Dendritic cell treated with granulocyte-macrophage colony-stimulating factor and Interleukin-4, amounts not matched to agents 40 ng/mL and 50 ng/mL, for 4 days (primary cell): ENCODE measurements at regions not wholly inside any gene's neighbourhood (a gene's known extent, or its start where the extent isn't known, plus 50 kb on each side); places are given as distances from the start of the nearest gene placed in this dataset.
"Not testable (repeated sequence)": the region's sequence is repeated elsewhere in the genome, so short reads cannot be mapped to it uniquely, and the experiment has no call there.

Source experiments
- H3K27ac Mint-ChIP-seq: one replicate; pipeline ENCODE4 v1.8.0; 2022; ENCODE audit warnings: mild to moderate bottlenecking, mixed read lengths
- H3K27me3 Mint-ChIP-seq: one replicate; pipeline ENCODE4 v1.8.0; 2022; ENCODE audit warnings: mild to moderate bottlenecking, mixed read lengths
- H3K36me3 Mint-ChIP-seq: one replicate; pipeline ENCODE4 v1.8.0; 2022; ENCODE audit warnings: low read depth, mixed read lengths
- H3K4me1 Mint-ChIP-seq: one replicate; pipeline ENCODE4 v1.8.0; 2022; ENCODE audit warnings: low read depth, mixed read lengths
- H3K4me3 Mint-ChIP-seq: one replicate; pipeline ENCODE4 v1.8.0; 2022; ENCODE audit warnings: mild to moderate bottlenecking, moderate library complexity, mixed read lengths
- H3K9me3 Mint-ChIP-seq: one replicate; pipeline ENCODE4 v1.8.0; 2022; ENCODE audit warnings: mixed read lengths
- intact Hi-C: fragments of 100-400 bp; cut with micrococcal nuclease; formaldehyde crosslinking; loops from one replicate; pipeline ENCODE4 v1.15.0; 2022

DNA sequence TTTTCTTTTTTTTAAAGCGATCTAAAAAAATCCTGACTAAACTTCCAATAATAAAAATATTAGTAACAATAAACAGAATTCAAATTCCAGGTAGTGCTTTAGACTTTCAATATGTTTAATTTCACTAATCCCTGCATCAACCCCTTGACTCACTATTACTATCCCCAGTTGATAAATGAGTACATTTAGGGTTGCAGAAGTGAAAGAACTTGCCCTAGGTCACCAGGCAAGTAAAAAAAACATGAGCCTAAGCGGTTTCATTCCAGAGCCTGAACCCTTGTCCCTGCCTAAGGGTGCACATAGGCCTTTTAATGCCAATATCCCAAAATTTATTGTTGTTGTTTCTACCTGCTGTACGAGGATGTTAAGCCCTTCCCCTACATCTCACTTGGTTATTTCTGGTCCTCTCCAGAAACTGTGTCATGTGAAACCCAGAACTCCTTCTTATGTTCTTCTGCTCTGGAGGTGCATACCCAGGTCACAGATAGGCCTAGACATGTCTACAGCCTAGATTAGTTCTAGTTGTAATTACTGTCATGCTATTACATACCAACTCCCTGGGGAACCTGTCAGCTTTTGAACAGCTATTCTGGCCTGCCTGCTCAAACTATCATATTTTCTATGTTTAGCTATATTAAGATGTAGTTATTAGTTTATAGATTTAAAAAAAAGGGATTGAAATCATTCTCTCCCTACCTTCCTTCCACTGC lies 244.5 kb upstream of the PITX2 start:
- Mint-ChIP-seq H3K4me1 (peaks cover 4% of the 10 kb centered on the region), H3K27me3 (no peaks in the 10 kb centered on the region), H3K36me3 (no peaks in the 10 kb centered on the region), H3K9me3 (no peaks in the 10 kb centered on the region), H3K4me3 (no peak overlapping the region), H3K27ac (no peak overlapping the region)
- intact Hi-C loops, result no loop called here

DNA sequence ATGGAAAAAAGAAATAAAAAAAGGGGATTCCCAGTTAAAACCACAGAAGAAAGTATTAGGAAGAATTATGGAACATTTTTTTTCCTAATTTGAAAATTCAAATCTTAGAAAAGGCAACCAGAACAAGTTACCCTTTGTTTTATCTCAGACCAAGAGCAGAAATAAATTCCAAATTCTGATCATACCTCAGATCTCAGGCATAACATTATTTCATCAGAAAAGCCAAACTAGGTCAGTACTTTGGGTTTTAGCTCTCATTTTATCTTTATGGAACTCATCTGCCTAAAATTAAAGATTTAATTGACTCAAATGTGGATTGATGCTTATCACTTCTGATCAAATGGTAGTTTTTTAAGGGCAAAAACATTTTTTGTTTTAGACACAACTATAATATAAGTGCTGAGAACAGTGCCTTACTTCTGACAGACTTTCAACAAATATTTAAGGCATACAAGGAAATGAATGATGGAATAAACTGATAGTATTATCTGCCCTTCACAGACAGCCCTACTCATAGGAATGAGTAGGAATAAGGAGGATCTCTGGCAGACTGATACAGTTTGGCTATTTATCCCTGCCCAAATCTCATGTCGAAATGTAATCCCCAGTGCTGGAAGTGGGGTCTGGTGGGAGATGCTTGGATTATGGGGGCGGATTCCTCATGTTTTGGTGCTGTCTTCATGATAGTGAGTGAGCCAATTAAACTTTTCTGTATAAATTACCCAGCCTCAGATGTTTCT lies 245.3 kb upstream of the PITX2 start:
- intact Hi-C loops, result no loop called here
- Mint-ChIP-seq H3K9me3 (no peaks in the 10 kb centered on the region), H3K4me3 (no peak overlapping the region), H3K4me1 (peaks cover 4% of the 10 kb centered on the region), H3K36me3 (no peaks in the 10 kb centered on the region), H3K27ac (no peak overlapping the region), H3K27me3 (no peaks in the 10 kb centered on the region)

DNA sequence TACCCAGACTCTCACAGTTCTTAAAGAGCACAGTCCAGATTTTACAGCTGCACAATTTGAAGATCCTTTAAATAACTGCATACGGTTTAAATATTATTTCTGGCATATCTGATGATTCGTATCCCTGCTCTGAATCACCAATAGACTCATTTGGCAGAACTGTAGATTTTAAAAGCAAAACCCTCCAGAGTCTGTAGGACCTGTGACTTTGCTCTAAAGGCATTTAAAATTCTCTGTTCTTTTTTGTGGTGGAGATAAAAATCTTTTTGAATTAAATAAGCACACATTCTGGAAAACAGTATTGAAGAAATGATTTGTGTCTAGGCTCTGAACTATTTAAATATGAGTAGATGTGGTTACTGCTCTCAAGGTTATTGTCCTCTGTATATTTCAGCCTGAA lies 246.2 kb upstream of the PITX2 start:
- no peaks in the 10 kb centered on the region for H3K9me3 Mint-ChIP-seq
- no peak overlapping the region for H3K27ac Mint-ChIP-seq
- intact Hi-C loops, result no loop called here
- H3K4me1 Mint-ChIP-seq, result peaks cover 4% of the 10 kb centered on the region
- no peaks in the 10 kb centered on the region for H3K27me3 Mint-ChIP-seq
- H3K36me3 Mint-ChIP-seq, result no peaks in the 10 kb centered on the region
- H3K4me3 Mint-ChIP-seq, result no peak overlapping the region

DNA sequence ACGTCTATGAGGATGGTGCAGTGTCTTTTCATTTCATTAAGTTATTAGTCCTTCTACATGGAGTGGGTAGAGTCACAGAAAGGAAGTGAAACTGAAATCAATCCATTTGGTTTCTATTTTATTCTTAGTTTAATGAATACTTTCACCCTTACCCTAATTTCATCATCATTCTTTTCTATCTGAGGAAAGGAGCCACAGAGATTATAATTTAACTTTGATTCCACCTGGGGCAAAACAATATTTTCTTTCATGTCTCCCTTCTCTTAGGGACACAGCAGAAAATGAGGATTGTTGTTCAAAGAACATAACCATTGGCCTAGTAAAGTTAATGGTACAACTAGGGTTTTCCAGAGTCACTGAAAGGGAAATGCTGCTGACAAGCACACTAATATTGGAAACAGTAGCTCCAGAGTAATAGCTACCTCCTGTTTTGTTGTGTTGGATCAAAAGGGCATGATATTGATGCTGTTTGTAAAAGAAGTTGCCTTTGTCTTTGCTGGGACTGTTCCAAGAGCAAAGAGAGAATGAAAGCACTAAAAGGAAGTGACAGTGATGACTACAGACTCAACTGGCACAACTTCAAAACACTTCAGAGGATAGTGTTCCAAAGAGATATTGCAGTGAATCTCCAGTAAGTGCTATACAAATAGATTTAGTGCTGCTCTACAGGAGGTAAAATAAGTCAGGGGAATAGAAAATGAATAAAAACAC lies 247.1 kb upstream of the PITX2 start:
- Mint-ChIP-seq H3K27me3 (no peaks in the 10 kb centered on the region), H3K9me3 (no peaks in the 10 kb centered on the region), H3K4me1 (peaks cover 4% of the 10 kb centered on the region), H3K4me3 (no peak overlapping the region), H3K36me3 (no peaks in the 10 kb centered on the region), H3K27ac (no peak overlapping the region)
- intact Hi-C loops, result no loop called here

DNA sequence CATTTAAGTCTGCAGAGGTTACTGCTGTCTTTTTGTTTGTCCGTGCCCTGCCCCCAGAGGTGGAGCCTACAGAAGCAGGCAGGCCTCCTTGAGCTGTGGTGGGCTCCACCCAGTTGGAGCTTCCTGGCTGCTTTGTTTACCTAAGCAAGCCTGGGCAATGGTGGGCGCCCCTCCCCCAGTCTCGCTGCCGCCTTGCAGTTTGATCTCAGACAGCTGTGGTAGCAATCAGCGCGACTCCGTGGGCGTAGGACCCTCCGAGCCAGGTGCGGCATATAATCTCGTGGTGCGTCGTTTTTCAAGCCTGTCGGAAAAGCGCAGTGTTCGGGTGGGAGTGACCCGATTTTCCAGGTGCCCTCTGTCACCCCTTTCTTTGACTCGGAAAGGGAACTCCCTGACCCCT lies 253.3 kb upstream of the PITX2 start:
- H3K4me1 Mint-ChIP-seq, intact Hi-C loops, H3K27me3 Mint-ChIP-seq, H3K4me3 Mint-ChIP-seq, H3K27ac Mint-ChIP-seq, H3K36me3 Mint-ChIP-seq: not testable (repeated sequence)
- peaks cover 14% of the 10 kb centered on the region for H3K9me3 Mint-ChIP-seq

DNA sequence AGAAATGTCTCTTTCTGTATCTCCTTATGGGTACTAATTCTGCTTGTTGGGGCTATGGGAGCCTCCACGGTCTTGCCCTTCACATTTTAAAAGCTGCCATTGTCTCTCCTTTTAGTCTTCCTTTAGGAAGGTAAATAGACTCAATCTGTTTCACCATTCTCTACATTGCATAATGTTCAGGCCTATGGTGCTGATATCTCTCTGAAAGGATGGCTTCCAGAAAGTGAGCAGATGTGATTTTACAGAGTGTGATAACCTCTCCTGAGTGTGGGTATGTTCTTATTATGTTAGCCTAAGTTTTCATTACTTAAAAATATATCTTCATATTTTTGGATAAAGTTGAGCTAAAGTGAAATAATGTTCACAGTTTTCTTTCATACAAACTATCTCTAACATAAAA lies 254.0 kb upstream of the PITX2 start:
- Mint-ChIP-seq H3K27me3 (no peaks in the 10 kb centered on the region), H3K4me1 (no peaks in the 10 kb centered on the region), H3K9me3 (peaks cover 14% of the 10 kb centered on the region), H3K36me3 (no peaks in the 10 kb centered on the region), H3K27ac (no peak overlapping the region), H3K4me3 (no peak overlapping the region)
- intact Hi-C loops, result no loop called here

DNA sequence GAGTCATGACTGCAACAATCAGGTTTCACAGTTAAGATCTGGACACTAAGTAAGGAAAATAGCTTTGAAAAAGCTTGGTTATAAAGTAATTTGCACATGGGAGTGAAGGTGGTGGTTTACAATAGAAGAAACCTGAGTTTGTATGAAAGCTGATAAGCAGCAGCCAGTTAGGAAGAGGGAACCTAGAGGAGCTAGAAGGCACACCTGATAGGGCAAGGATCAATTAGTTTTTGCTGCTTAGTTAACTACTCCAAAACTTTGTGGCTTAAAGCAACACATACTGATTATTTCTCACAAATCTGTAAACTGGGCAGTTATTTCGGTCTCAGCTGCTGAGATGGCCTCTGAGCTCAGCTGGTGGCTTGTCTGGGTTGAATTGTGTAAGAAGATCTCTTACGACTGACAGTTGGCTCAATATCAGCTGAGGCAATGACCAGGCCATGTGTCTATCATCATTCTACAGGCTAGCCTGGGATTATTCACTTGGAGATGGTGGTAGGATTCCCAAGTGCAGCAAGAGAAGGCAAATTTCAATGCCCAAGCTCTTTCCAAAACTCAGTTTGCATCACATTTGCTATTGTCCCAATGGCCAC lies 255.0 kb upstream of the PITX2 start:
- no peak overlapping the region for H3K4me3 Mint-ChIP-seq
- H3K36me3 Mint-ChIP-seq, result no peaks in the 10 kb centered on the region
- H3K9me3 Mint-ChIP-seq, result peaks cover 14% of the 10 kb centered on the region
- H3K27me3 Mint-ChIP-seq, result no peaks in the 10 kb centered on the region
- H3K27ac Mint-ChIP-seq, result no peak overlapping the region
- intact Hi-C loops, result no loop called here
- no peaks in the 10 kb centered on the region for H3K4me1 Mint-ChIP-seq

DNA sequence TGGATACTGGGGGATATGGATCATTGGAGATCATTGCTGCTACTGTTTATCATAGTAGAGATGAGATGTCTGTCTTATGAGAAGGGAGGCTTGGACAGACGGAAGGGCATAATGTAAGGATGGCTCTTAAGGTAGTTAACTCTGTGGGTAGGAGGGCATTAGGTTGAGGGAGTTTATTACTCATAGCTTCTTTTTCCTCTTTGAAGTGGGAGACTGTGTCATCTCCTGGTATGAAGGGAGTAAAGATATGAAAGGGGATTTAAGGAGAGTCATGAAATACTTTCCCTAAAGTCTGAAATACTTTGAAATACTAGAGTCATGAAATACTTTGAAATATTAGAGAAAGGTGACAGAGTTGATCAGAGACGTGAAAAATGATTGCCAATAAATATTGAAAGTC lies 255.5 kb upstream of the PITX2 start:
- Mint-ChIP-seq H3K27me3 (no peaks in the 10 kb centered on the region), H3K9me3 (peaks cover 14% of the 10 kb centered on the region), H3K36me3 (no peaks in the 10 kb centered on the region), H3K4me1 (no peaks in the 10 kb centered on the region), H3K4me3 (no peak overlapping the region), H3K27ac (no peak overlapping the region)
- intact Hi-C loops, result no loop called here

DNA sequence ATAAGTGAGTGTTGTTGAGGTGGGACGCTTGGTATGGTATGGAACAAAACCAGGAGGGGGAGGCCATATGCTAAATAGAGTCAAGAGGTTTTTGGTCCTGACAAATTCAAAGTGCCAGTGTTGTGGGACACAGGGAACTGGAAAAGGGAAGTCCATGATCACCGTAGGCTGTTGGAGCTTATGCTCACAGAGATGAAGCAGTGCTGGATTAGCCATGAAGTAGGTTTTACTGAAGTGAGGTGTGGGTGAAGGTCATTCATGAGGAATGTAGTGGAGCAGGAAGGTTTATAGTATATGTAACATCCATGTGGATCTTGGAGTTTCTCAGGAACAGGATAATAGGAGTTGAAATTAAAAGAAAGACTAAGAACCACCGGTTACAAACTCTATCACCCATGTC lies 256.1 kb upstream of the PITX2 start:
- no peaks in the 10 kb centered on the region for H3K27me3 Mint-ChIP-seq
- peaks cover 14% of the 10 kb centered on the region for H3K9me3 Mint-ChIP-seq
- no peaks in the 10 kb centered on the region for H3K4me1 Mint-ChIP-seq
- no peak overlapping the region for H3K27ac Mint-ChIP-seq
- H3K36me3 Mint-ChIP-seq, result no peaks in the 10 kb centered on the region
- intact Hi-C loops, result no loop called here
- H3K4me3 Mint-ChIP-seq, result no peak overlapping the region

DNA sequence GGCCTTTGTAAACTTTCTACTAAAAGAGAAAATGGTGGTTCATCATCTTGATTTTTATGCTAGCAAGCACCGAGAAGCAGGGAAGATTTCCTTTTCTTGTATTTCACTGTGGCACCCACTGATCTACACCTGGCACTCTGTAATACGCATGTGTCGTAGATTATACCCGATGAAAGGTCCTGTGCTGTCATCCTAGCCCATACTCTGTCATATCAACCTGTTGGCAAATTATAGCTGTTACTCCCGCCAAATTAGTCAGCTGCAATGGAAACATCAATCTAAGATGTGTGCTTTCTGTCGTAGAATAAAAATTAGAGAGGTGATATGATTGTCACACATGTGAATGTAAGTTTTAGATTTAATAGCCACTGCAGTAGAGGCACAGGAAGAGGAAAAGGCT lies 263.4 kb upstream of the PITX2 start:
- Mint-ChIP-seq H3K27me3 (no peaks in the 10 kb centered on the region), H3K4me3 (no peak overlapping the region), H3K36me3 (no peaks in the 10 kb centered on the region), H3K9me3 (no peaks in the 10 kb centered on the region), H3K4me1 (no peaks in the 10 kb centered on the region), H3K27ac (no peak overlapping the region)
- intact Hi-C loops, result no loop called here

DNA sequence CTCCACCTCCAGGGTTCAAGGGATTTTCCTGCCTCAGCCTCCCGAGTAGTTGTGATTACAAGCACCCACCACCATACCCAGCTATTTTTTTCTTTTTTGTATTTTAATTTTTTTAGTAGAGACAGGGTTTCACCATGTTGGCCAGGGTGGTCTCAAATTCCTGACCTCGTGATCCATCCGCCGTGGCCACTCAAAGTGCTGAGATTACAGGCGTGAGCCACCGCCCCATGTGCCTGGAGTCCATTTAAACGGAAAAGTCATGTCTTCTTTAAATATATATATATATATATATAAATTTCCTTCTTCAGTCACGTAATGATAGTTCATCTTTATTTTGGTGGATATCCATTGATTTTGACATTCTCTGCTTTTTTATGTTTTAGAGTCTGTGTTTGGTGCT lies 264.0 kb upstream of the PITX2 start:
- no peaks in the 10 kb centered on the region for H3K27me3 Mint-ChIP-seq
- no peak overlapping the region for H3K27ac Mint-ChIP-seq
- H3K4me1 Mint-ChIP-seq, result no peaks in the 10 kb centered on the region
- no peaks in the 10 kb centered on the region for H3K36me3 Mint-ChIP-seq
- H3K4me3 Mint-ChIP-seq, result no peak overlapping the region
- intact Hi-C loops, result no loop called here
- H3K9me3 Mint-ChIP-seq, result no peaks in the 10 kb centered on the region

DNA sequence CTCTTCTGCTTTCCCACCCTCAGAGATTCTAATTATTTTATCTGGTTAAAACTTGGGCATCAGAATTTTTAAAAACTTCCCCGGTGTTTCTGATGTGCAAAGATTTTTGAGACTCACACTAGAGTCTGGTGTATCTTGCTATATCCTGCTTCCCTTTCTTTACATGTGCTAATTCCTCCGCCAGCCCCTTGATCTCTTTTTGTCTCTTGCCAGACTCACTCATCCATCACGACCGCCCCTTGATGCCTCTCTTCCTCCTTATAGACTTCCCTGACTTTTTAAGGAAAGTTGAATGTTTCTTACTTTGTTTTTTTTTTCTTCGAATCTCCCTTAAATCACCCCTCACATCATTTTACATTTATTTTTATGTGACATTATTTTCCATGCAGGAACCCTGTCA lies 274.9 kb upstream of the PITX2 start:
- Mint-ChIP-seq H3K4me1 (no peaks in the 10 kb centered on the region), H3K27ac (no peak overlapping the region), H3K4me3 (no peak overlapping the region), H3K9me3 (no peaks in the 10 kb centered on the region), H3K36me3 (no peaks in the 10 kb centered on the region), H3K27me3 (peaks cover 1% of the 10 kb centered on the region)
- intact Hi-C loops, result no loop called here

DNA sequence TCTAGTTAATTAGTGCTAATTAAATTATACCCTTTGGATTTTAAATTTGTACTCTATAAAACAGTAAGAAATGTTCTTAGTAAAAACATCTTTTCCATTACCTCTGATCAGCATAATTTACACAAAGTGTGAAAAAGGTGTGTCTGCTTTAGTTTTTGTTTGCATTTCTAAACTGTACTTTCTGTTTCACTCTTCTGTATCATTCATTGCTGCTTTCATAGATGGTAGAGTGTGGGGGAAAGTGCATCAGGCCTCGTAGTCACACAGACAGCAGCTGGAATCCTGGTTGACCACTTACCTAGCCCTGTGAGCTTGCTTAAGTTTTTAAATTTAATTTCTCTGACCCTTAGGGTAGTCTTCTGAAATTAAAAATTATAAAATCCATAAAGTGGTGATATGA lies 275.4 kb upstream of the PITX2 start:
- intact Hi-C loops, result no loop called here

DNA sequence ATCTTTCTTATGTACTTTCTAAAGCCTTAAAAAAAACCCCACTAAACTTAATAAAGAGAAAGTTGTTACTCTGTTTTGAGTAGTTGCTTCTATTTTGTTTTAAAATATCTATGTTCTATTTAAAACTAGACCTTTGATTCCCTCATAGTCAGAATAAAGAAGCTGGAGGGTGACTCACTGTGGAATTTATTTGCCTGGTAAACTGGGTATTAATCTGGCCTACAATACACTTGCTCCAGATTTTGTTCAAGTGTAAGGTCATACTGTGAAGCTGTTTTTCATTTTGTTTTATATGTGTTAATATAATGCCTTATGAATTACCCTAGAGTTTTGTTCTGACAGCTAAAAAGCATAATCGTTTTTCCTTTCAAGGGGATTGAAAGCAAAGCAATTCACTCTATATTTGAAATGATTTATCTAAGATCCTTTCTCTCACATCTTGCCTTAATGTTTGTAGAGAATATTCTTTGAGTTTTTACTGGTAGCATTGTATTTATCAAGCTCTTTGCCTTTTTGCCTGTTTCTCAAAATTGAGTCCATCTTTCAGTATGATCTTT lies 277.4 kb upstream of the PITX2 start:
- intact Hi-C loops, result no loop called here
- Mint-ChIP-seq H3K4me3 (no peak overlapping the region), H3K27ac (no peak overlapping the region), H3K27me3 (peaks cover 1% of the 10 kb centered on the region), H3K36me3 (no peaks in the 10 kb centered on the region), H3K9me3 (no peaks in the 10 kb centered on the region), H3K4me1 (no peaks in the 10 kb centered on the region)

More for the DNA sequence above, 275.4 kb upstream of the PITX2 start:
- Mint-ChIP-seq H3K27ac (no peak overlapping the region), H3K27me3 (peaks cover 1% of the 10 kb centered on the region), H3K36me3 (no peaks in the 10 kb centered on the region), H3K4me1 (no peaks in the 10 kb centered on the region), H3K9me3 (no peaks in the 10 kb centered on the region), H3K4me3 (no peak overlapping the region)
